Suprapubic skin (tissue), 3 donors: ENCODE measurements at regions not wholly inside any gene's neighbourhood (a gene's known extent, or its start where the extent isn't known, plus 50 kb on each side); places are given as distances from the start of the nearest gene placed in this dataset.

Source experiments
- EP300 ChIP-seq: sonication (generic); formaldehyde crosslinking; IDR thresholded peaks from one replicate; pipeline ENCODE4 v1.6.1; 2017; ENCODE audit warnings: antibody characterized with exemption
- POLR2A ChIP-seq, 2 donors: fragments of 450-650 bp; IDR thresholded peaks; one replicate each; pipeline ENCODE4 v1.6.1; 2017; ENCODE audit warnings: antibody characterized with exemption in 2 of 2, mild to moderate bottlenecking in 2 of 2, moderate library complexity in 2 of 2
- TF ChIP-seq, protein P1 (sequence below), 2 donors: fragments of 200-600 bp in 1 of 2; fragments of 450-650 bp in 1 of 2; sonication (generic) in 1 of 2; IDR thresholded peaks; one replicate each; pipeline ENCODE4 v1.5.1; 2016 to 2019; ENCODE audit warnings: antibody characterized with exemption in 2 of 2, mild to moderate bottlenecking in 1 of 2, moderate library complexity in 1 of 2

DNA sequence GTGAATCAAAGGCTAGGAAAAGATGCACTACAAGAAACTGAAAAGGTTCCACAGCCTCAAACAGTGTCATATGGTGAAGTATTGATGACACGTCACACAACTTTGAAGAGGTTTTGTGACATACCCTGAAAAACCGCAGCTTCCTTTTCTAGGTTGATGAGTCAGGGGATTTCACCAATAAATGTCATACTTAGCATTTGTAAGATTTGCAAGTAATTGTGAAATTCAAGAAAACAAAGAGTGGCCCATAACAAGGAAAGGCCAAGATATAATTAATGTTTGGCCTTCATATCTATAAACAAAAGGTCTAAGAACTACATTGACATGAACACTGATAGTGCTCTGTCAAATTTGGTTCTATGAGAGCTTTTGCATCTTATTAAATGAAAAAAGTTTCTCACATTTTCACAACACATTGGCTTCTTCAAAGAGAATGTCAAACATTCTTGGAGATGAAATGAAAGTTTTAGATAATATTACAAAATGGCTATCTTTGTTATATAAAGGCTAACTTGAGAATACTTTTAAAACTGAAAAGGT is 62.0 kb upstream of the NAMPT start:
- TF ChIP-seq POLR2A (IDR thresholded peaks at IDR 0.05) (no peak), EP300 (no peak)
- TF ChIP-seq, protein P1, sequence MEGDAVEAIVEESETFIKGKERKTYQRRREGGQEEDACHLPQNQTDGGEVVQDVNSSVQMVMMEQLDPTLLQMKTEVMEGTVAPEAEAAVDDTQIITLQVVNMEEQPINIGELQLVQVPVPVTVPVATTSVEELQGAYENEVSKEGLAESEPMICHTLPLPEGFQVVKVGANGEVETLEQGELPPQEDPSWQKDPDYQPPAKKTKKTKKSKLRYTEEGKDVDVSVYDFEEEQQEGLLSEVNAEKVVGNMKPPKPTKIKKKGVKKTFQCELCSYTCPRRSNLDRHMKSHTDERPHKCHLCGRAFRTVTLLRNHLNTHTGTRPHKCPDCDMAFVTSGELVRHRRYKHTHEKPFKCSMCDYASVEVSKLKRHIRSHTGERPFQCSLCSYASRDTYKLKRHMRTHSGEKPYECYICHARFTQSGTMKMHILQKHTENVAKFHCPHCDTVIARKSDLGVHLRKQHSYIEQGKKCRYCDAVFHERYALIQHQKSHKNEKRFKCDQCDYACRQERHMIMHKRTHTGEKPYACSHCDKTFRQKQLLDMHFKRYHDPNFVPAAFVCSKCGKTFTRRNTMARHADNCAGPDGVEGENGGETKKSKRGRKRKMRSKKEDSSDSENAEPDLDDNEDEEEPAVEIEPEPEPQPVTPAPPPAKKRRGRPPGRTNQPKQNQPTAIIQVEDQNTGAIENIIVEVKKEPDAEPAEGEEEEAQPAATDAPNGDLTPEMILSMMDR (IDR thresholded peaks at IDR 0.05), result no peak
